H1 (cell line): ENCODE measurements at regions not wholly inside any gene's neighbourhood (a gene's known extent, or its start where the extent isn't known, plus 50 kb on each side); places are given as distances from the start of the nearest gene placed in this dataset.

Experiments used
- CTCF ChIA-PET: fragments of 300-600 bp; sonication (Branson Sonifier 250); formaldehyde crosslinking; loops from one replicate; lab custom pipeline; 2021; ENCODE audit not compliant: partially characterized antibody; lab: Charles Lee
- POLR2A ChIA-PET: fragments of 300-600 bp; sonication (Branson Sonifier 250); formaldehyde crosslinking; loops from one replicate; lab custom pipeline; 2021; ENCODE audit warnings: inconsistent platforms; ENCODE audit not compliant: partially characterized antibody; lab: Charles Lee
- DNase-seq, 2 experiments: peaks; one replicate each; pipeline versions ENCODE4 v3.0.0 to v3.0.0-alpha.2; 2010 to 2022; ENCODE audit warnings: low spot score in 2 of 2, low read depth in 1 of 2, mixed read lengths in 1 of 2
- FAIRE-seq: peaks from 2 replicates; lab custom pipeline; 2011; peaks lifted over from hg19 to GRCh38; lab: Jason Lieb, UNC
- H2AFZ ChIP-seq: 2 replicates; pipeline ENCODE4 v1.8.1; 2012; ENCODE audit warnings: low read length, inconsistent platforms
- H2AK5ac ChIP-seq: 2 replicates; pipeline ENCODE4 v1.6.1; 2013; ENCODE audit warnings: low read depth, low read length
- H2BK120ac ChIP-seq: replicated peaks from 2 replicates; pipeline ENCODE3; 2013; ENCODE audit warnings: low read depth, low read length, inconsistent platforms
- H2BK12ac ChIP-seq: 2 replicates; pipeline ENCODE4 v1.6.1; 2013; ENCODE audit warnings: low read depth, low read length
- H2BK15ac ChIP-seq: 2 replicates; pipeline ENCODE4 v1.6.1; 2013; ENCODE audit warnings: low read length
- H2BK20ac ChIP-seq: 2 replicates; pipeline ENCODE4 v1.6.1; 2013; ENCODE audit warnings: low read length
- H2BK5ac ChIP-seq: 2 replicates; pipeline ENCODE4 v1.6.1; 2013; ENCODE audit warnings: low read depth, low read length
- H3K14ac ChIP-seq: 2 replicates; pipeline ENCODE4 v1.6.1; 2013; ENCODE audit warnings: inconsistent platforms; ENCODE audit not compliant: insufficient read length
- H3K18ac ChIP-seq: 2 replicates; pipeline ENCODE4 v1.6.1; 2013; ENCODE audit warnings: low read length; ENCODE audit errors: extremely low read depth
- H3K23ac ChIP-seq: 2 replicates; pipeline ENCODE4 v1.6.1; 2013; ENCODE audit warnings: inconsistent platforms; ENCODE audit not compliant: insufficient read length
- H3K23me2 ChIP-seq: 2 replicates; pipeline ENCODE4 v1.6.1; 2013; ENCODE audit warnings: low read depth, low read length
- H3K27ac ChIP-seq: 2 replicates; pipeline ENCODE4 v1.6.1; 2011; ENCODE audit warnings: low read depth, low read length, inconsistent platforms
- H3K27me3 ChIP-seq, 4 experiments: replicated peaks in 1 of 4; 1 replicate in 1 of 4; 2 replicates in 3 of 4; pipeline versions ENCODE4 v1.6.1 to v1.8.1; 2011 to 2013; ENCODE audit warnings: low read length in 3 of 4, mild to moderate bottlenecking in 3 of 4, inconsistent platforms in 2 of 4, mixed read lengths in 2 of 4, moderate library complexity in 1 of 4; ENCODE audit not compliant: control insufficient read depth in 3 of 4, insufficient read depth in 3 of 4; ENCODE audit errors: extremely low read depth in 1 of 4
- H3K36me3 ChIP-seq, 4 experiments: 2 replicates each; pipeline versions ENCODE4 v1.6.1 to v1.8.1; 2011 to 2013; ENCODE audit warnings: mild to moderate bottlenecking in 4 of 4, low read length in 3 of 4, moderate library complexity in 2 of 4, control low read depth in 1 of 4, inconsistent platforms in 1 of 4; ENCODE audit not compliant: insufficient read depth in 4 of 4, control insufficient read depth in 2 of 4
- H3K4ac ChIP-seq: replicated peaks from 2 replicates; pipeline ENCODE3; 2013; ENCODE audit warnings: low read length, low read depth, mixed read lengths, inconsistent platforms; ENCODE audit not compliant: insufficient read length
- H3K4me1 ChIP-seq, 4 experiments: replicated peaks in 1 of 4; 1 replicate in 1 of 4; 2 replicates in 3 of 4; pipeline versions ENCODE4 v1.6.1 to v1.8.1; 2011 to 2013; ENCODE audit warnings: low read length in 3 of 4, inconsistent platforms in 2 of 4, mixed read lengths in 1 of 4; ENCODE audit not compliant: insufficient read depth in 4 of 4, control insufficient read depth in 3 of 4
- H3K4me2 ChIP-seq, 2 experiments: 2 replicates each; pipeline versions ENCODE4 v1.6.1 to v1.8.1; 2011 to 2013; ENCODE audit warnings: low read depth in 2 of 2, low read length in 2 of 2, control low read depth in 1 of 2, inconsistent platforms in 1 of 2, mild to moderate bottlenecking in 1 of 2; ENCODE audit not compliant: insufficient read depth in 1 of 2
- H3K4me3 ChIP-seq, 4 experiments: fragments of 200-600, 300-600 bp in 1 of 4; sonication (generic), shearing (Covaris generic), sonication (Bioruptor Twin) in 1 of 4; 2 replicates each; pipeline versions ENCODE4 v1.5.1 to v1.8.1; 2011 to 2016; ENCODE audit warnings: low read length in 4 of 4, low read depth in 3 of 4, control low read depth in 2 of 4, inconsistent platforms in 2 of 4, mild to moderate bottlenecking in 2 of 4, mixed read lengths in 1 of 4, moderate library complexity in 1 of 4; ENCODE audit not compliant: insufficient read depth in 2 of 4; ENCODE audit errors: extremely low read depth in 1 of 4
- H3K56ac ChIP-seq: replicated peaks from 2 replicates; pipeline ENCODE3; 2013; ENCODE audit warnings: low read depth, mild to moderate bottlenecking, mixed read lengths, low read length, inconsistent platforms; ENCODE audit not compliant: insufficient read length
- H3K79me1 ChIP-seq: 2 replicates; pipeline ENCODE4 v1.6.1; 2013; ENCODE audit warnings: low read depth, low read length, control low read depth
- H3K79me2 ChIP-seq, 2 experiments: 2 replicates each; pipeline versions ENCODE4 v1.6.1 to v1.8.1; 2012 to 2013; ENCODE audit warnings: low read length in 2 of 2, mild to moderate bottlenecking in 2 of 2, inconsistent platforms in 1 of 2; ENCODE audit not compliant: insufficient read depth in 2 of 2, control insufficient read depth in 1 of 2
- H3K9ac ChIP-seq, 4 experiments: replicated peaks in 1 of 4; 1 replicate in 1 of 4; 2 replicates in 3 of 4; pipeline versions ENCODE4 v1.6.1 to v1.8.1; 2011 to 2013; ENCODE audit warnings: low read depth in 3 of 4, low read length in 3 of 4, control low read depth in 2 of 4, mild to moderate bottlenecking in 2 of 4, moderate library complexity in 2 of 4, inconsistent platforms in 1 of 4; ENCODE audit errors: extremely low read depth in 1 of 4
- H3K9me3 ChIP-seq, 2 experiments: 2 replicates each; pipeline versions ENCODE4 v1.6.1 to v1.8.1; 2012 to 2013; ENCODE audit warnings: mild to moderate bottlenecking in 2 of 2, moderate library complexity in 2 of 2, control low read depth in 1 of 2, inconsistent platforms in 1 of 2, low read depth in 1 of 2, low read length in 1 of 2, mixed read lengths in 1 of 2; ENCODE audit not compliant: insufficient read depth in 2 of 2
- H4K20me1 ChIP-seq, 2 experiments: replicated peaks in 1 of 2; 2 replicates each; pipeline versions ENCODE3 to v1.8.1; 2011 to 2013; ENCODE audit warnings: inconsistent platforms in 2 of 2, low read length in 2 of 2, mild to moderate bottlenecking in 1 of 2; ENCODE audit not compliant: insufficient read depth in 2 of 2, control insufficient read depth in 1 of 2
- H4K5ac ChIP-seq: 2 replicates; pipeline ENCODE4 v1.6.1; 2013; ENCODE audit warnings: low read length, low read depth, mixed read lengths, inconsistent platforms; ENCODE audit not compliant: insufficient read length
- H4K8ac ChIP-seq: 2 replicates; pipeline ENCODE4 v1.8.0; 2013; ENCODE audit warnings: mild to moderate bottlenecking, moderate library complexity, low read length, inconsistent platforms; ENCODE audit not compliant: insufficient read depth; ENCODE audit errors: extremely low read depth
- H4K91ac ChIP-seq: replicated peaks from 2 replicates; pipeline ENCODE3; 2013; ENCODE audit warnings: low read length, mixed read lengths, inconsistent platforms; ENCODE audit not compliant: insufficient read length
- BCL11A ChIP-seq, 2 experiments: IDR thresholded peaks; one replicate each; pipeline ENCODE4 v1.6.1; 2011; ENCODE audit warnings: low read depth in 2 of 2, low read length in 2 of 2, mild to moderate bottlenecking in 2 of 2
- CBX5 ChIP-seq: fragments of 300-800, 300-1000 bp; sonication (generic); IDR thresholded peaks from 2 replicates; pipeline ENCODE4 v1.7.1; 2016; ENCODE audit warnings: antibody characterized with exemption, low read length, low read depth
- CBX8 ChIP-seq: fragments of 300-800, 300-1000 bp; sonication (generic); IDR thresholded peaks from 2 replicates; pipeline ENCODE4 v1.7.1; 2016; ENCODE audit warnings: low read depth, low read length, borderline replicate concordance
- CTBP2 ChIP-seq: IDR thresholded peaks from 2 replicates; pipeline ENCODE4 v1.7.0; 2011; ENCODE audit warnings: borderline replicate concordance, mild to moderate bottlenecking, moderate library complexity, mixed read lengths, low read length; ENCODE audit not compliant: insufficient read depth, insufficient read length
- GABPA ChIP-seq: IDR thresholded peaks from 2 replicates; pipeline ENCODE4 v1.6.1; 2011; ENCODE audit warnings: mild to moderate bottlenecking, low read length, moderate library complexity, borderline replicate concordance; ENCODE audit not compliant: insufficient read depth
- KDM1A ChIP-seq: fragments of 200-600, 300-600 bp; sonication (generic); IDR thresholded peaks from 2 replicates; pipeline ENCODE4 v1.7.1; 2016; ENCODE audit warnings: mild to moderate bottlenecking, low read length, borderline replicate concordance
- POLR2AphosphoS5 ChIP-seq: IDR thresholded peaks from 2 replicates; pipeline ENCODE4 v1.6.1; 2011; ENCODE audit warnings: low read depth, low read length
- WGBS, 2 experiments: shearing (Covaris generic) in 1 of 2; methylation state at CpG; one replicate each; pipeline versions ENCODE4 v1.1.6 to v1.1.7; 2013 to 2015; ENCODE audit warnings: low lambda C conversion rate in 2 of 2, mixed read lengths in 2 of 2, inconsistent platforms in 1 of 2, low coverage in 1 of 2, missing lambda C conversion rate in 1 of 2; ENCODE audit not compliant: insufficient replicate concordance in 2 of 2, insufficient coverage in 1 of 2, insufficient read length in 1 of 2; ENCODE audit errors: extremely low coverage in 1 of 2, missing lambda C conversion rate in 1 of 2; 5-methylcytosine and 5-hydroxymethylcytosine counted together

GRCh38 chr2:8529706-8530277 lies 152.1 kb upstream of the ID2 start:
- Histone ChIP-seq H4K8ac (no peak overlapping the region; the same call in 1 of the 2 replicates), H4K20me1 (no peaks in the 10 kb centered on the region), H3K18ac (no peak overlapping the region), H3K23me2 (no peaks in the 10 kb centered on the region), H3K79me1 (no peaks in the 10 kb centered on the region), H2AK5ac (no peak overlapping the region), H3K4me1 (peaks cover 0 to 14% (median 8%) of the 10 kb centered on the region in 4 experiments; a peak in 6 of 7 replicates), H3K4me2 (no peak overlapping the region), H3K27ac (no peak overlapping the region), H3K14ac (no peak overlapping the region), H2BK15ac (no peak overlapping the region), H2BK12ac (no peak overlapping the region), H3K36me3 (no peaks in the 10 kb centered on the region), H3K4ac (no peak overlapping the region), H3K56ac (no peak overlapping the region), H3K23ac (no peak overlapping the region), H3K9ac (no peak overlapping the region), H3K79me2 (no peaks in the 10 kb centered on the region), H3K9me3 (no peaks in the 10 kb centered on the region; a peak in 1 of 4 replicates), H2BK5ac (no peak overlapping the region), H4K5ac (no peak overlapping the region), H3K27me3 (no peaks in the 10 kb centered on the region), H2BK20ac (no peak overlapping the region), H3K4me3 (no peak overlapping the region), H2AFZ (no peak overlapping the region), H4K91ac (no peak overlapping the region), H2BK120ac (no peak overlapping the region)
- WGBS, 2 experiments, result 96% methylated on average over 6 of the region's 6 CpGs; no CpG with 5 or more reads in 1 of the 2 experiments
- FAIRE-seq, result no peak
- TF ChIP-seq CBX5 (no peak), BCL11A (IDR thresholded peaks at IDR 0.05; ENCODE audit: low read depth in 2 of 2, low read length in 2 of 2) (no peak), POLR2AphosphoS5 (no peak), CBX8 (no peak), GABPA (no peak), CTBP2 (no peak), KDM1A (no peak)
- POLR2A ChIA-PET, result no interaction called here
- no peak for DNase-seq
- CTCF ChIA-PET, result interaction anchor here (0.9 to 1.2 kb wide), 2 partner anchors 9 to 19 kb away, joined by 3 read pairs; no protein-coding TSS in a partner anchor
